Uterus (tissue), 2 donors: ENCODE measurements at regions not wholly inside any gene's neighbourhood (a gene's known extent, or its start where the extent isn't known, plus 50 kb on each side); places are given as distances from the start of the nearest gene placed in this dataset.

Source experiments
- POLR2A ChIP-seq, 2 donors: fragments of 450-650 bp; IDR thresholded peaks; one replicate each; pipeline ENCODE4 v1.6.1; 2016; ENCODE audit warnings: antibody characterized with exemption in 2 of 2, mild to moderate bottlenecking in 1 of 2, moderate library complexity in 1 of 2
- TF ChIP-seq, protein P1 (sequence below), 4 experiments: fragments of 200-600 bp in 2 of 4; fragments of 450-650 bp in 2 of 4; sonication (generic) in 2 of 4; IDR thresholded peaks; one replicate each; pipeline ENCODE4 v1.5.1; 2016 to 2019; ENCODE audit warnings: antibody characterized with exemption in 4 of 4, mild to moderate bottlenecking in 2 of 4, moderate library complexity in 1 of 4

DNA sequence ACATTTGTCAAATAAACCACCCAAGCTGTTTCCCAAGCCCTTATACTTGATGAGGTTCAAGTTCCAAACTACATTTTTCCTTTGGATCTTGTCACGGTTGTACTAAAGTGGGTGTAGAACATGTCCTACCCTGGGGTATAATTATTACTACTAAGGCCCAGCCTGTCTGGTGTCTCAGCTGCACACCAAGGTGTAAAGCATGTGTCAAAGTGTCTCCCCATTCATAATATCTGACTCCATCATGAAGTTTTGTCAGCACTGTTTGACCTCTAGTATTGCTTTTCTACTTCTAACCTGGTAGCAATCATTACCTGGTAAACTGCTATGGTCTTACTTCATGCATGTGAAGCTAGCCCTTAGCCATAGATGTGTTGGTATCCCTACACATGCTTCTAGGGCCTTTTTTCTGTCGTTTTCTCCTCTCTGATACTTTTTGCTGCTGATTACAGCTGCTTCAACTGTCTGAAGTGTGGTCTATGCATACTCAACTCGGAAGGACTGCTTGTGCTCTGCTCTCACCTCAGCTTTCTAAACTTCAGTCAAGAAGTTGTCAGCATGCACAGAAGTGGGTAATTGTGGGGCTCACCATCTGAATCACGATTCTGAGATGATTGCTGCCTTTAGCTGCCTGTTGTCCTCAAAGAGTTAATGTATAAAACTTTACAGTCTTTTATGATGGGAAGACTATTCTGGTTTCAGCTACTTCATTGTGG is 445.7 kb upstream of the TRIB2 start:
- TF ChIP-seq, protein P1, sequence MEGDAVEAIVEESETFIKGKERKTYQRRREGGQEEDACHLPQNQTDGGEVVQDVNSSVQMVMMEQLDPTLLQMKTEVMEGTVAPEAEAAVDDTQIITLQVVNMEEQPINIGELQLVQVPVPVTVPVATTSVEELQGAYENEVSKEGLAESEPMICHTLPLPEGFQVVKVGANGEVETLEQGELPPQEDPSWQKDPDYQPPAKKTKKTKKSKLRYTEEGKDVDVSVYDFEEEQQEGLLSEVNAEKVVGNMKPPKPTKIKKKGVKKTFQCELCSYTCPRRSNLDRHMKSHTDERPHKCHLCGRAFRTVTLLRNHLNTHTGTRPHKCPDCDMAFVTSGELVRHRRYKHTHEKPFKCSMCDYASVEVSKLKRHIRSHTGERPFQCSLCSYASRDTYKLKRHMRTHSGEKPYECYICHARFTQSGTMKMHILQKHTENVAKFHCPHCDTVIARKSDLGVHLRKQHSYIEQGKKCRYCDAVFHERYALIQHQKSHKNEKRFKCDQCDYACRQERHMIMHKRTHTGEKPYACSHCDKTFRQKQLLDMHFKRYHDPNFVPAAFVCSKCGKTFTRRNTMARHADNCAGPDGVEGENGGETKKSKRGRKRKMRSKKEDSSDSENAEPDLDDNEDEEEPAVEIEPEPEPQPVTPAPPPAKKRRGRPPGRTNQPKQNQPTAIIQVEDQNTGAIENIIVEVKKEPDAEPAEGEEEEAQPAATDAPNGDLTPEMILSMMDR (IDR thresholded peaks at IDR 0.05), result no peak
- no peak for TF ChIP-seq POLR2A (IDR thresholded peaks at IDR 0.05)
